ENCODE measurements at regions not wholly inside any gene's neighbourhood (a gene's known extent, or its start where the extent isn't known, plus 50 kb on each side); places are given as distances from the start of the nearest gene placed in this dataset.

- no peak for DNase-seq (ENCODE audit: low read depth, low spot score)
Observed at GRCh38 chr13:106241974-106242953, 293.2 kb downstream of the EFNB2 start.

GRCh38 chr13:106238690-106239089 lies 296.8 kb downstream of the EFNB2 start:
- no peak for DNase-seq (ENCODE audit: low read depth, low spot score)

DNA sequence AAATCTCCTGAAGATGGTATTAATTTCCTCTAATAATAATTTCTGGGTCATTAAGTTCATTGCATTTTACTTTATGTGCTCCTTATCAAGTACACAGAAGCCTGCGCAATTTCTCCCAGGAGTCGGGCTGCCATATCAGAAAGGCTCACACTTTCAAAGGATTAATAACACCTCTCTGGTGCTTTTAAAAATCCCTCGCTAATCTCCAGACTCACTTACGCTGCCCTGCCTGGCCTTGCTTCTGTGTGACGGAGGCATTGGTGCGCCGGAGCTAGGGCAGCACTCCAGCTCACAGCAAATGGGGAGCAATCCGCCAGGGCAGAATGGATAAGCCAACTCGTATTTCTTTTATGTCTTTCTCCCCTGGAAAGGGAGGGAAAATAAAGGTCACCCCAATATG lies 300.8 kb downstream of the EFNB2 start:
- no peak for DNase-seq (ENCODE audit: low read depth, low spot score)

DNA sequence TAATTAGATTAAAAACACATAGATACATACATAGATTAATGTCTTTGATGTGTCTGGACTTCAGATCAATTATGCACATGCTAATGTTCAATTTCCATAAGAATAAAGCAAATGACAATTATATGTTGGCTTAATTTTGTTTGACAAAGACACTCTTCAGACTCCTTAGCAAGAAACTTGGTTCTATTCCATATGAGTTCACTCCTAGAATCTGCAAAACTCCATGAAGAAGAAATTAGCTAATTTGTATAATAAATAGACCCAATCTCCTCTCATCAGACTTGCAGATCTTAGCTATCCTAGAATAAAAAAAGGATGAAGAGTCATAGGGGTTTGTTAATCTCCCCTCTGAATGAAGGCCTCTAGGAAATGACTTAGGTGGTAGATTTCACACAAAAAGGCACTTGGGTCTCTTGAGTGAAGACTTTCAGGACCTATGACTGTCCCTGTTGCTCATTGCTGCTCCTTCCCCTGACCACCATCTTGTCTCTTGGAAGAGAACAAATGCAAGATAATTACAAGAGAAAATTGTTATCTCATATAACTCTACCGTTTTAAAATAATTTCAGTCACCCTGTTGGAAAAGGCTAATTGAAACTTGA lies 302.2 kb downstream of the EFNB2 start:
- no peak for DNase-seq (ENCODE audit: low read depth, low spot score)

- no peak for DNase-seq (ENCODE audit: low read depth, low spot score)
Observed at GRCh38 chr13:106232681-106233080, 302.8 kb downstream of the EFNB2 start.

- no peak for DNase-seq (ENCODE audit: low read depth, low spot score)
Observed at GRCh38 chr13:106230450-106230849, 305.0 kb downstream of the EFNB2 start.

DNA sequence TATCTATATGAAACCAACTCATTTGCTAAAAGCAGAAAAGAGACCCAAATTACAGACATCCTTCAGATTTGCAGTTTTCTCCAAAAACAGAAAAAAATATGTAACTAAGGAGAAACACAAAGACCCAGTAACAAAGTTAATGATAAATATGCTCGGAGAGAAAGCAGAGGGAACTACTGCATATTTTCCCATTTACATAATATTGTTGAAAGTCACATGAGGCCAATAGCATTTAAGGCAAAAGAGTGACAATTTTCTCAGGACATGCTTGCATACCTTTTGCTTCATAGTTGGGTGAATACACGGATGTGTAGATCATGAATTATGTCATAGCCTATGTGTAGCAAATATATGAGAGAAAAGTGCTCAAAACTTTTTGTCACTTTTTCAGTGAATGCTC lies 310.3 kb downstream of the EFNB2 start:
- no peak for DNase-seq (ENCODE audit: low read depth, low spot score)

DNA sequence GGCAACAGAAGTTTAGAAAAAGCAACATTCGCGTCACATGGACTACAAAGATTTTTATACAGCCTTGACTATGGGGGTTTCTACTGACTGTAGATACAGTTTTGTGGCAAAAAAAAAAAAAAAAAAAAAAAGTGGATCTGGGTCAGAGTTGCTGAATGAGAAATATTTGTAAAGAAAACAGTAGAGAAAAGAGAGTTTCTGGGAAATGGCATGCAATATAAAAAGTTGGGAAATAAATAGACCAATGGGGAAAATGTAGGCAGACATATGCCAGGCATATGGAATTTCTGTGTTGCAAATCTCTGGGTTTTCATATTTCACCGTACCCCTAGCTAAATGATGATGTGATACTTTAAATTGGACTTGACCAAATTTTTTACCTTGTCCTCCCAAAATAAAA lies 315.3 kb downstream of the EFNB2 start:
- no peak for DNase-seq (ENCODE audit: low read depth, low spot score)

DNA sequence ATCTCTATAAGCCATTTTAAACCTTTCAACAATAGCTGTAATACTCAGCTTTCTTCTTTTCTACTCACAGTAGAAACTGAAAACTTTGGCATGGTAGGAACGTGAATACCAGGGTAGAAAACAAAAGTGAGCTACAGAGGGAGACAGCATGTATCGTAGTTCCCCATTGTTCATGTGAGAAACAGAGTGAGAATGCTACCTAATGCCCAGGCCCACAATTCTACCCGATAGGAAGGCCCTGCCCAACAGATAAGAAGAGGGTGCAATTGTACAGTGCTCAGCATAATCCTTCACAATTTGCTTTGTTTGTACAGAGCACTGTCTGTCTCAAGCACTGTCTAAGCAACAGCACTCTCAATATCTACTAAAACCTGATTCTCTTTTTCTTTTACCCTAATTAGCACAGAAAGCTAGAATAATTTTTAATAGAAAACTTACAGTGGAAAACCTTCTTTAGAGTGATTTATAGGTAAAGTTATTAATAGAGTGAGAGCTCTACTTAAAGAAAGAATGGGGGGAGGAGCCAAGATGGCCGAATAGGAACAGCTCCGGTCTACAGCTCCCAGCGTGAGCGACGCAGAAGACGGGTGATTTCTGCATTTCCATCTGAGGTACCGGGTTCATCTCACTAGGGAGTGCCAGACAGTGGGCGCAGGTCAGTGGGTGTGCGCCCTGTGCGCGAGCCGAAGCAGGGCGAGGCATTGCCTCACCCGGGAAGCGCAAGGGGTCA lies 322.3 kb downstream of the EFNB2 start:
- DNase-seq (ENCODE audit: low read depth, low spot score) = no peak

DNA sequence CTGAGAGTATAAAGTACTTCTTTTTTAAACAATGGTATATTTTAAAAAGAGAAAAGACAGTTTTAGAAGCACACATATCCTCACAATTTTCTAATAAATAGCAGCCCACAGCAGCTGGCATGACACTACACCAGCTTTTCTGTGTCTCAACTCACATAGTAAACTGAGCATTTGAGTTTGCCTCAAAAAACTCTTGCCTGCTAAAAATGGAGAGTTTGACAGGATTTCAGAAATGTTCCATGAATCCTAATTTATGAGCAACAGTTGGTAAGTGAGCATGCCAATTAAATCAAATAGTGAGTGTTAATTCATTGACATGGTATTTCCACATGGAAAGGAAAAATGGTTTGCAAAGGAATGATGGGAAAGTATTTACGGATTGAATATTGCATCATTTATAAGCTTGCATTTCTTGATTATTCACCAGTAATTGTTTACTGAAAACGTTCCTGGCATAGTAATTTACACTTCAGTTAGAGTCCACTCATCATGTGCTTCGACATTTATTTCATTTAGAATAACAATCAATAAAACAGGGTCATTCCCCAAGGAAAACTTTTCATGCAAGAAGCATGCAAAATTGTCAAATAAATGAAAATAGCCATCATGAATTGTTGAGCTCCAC lies 323.0 kb downstream of the EFNB2 start:
- no peak for DNase-seq (ENCODE audit: low read depth, low spot score)

DNA sequence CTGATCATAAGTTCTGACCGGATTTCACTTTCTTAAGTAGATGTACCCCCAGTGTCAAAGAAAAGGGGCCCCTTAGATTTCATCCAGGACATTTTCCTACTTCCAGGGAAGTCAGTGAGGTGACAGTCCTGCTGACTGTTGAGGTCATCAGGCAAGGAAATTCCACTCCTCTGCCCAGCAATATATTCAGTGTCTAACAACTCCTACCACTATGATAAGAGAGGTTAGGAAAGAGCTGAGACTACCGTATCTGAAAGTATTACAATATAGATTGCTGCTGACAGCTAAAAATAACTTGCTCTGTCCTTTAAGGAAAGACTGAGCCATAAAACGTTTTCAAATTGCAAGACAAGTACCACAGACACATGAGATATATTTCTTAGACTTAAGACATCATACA lies 325.1 kb downstream of the EFNB2 start:
- no peak for DNase-seq (ENCODE audit: low read depth, low spot score)

DNA sequence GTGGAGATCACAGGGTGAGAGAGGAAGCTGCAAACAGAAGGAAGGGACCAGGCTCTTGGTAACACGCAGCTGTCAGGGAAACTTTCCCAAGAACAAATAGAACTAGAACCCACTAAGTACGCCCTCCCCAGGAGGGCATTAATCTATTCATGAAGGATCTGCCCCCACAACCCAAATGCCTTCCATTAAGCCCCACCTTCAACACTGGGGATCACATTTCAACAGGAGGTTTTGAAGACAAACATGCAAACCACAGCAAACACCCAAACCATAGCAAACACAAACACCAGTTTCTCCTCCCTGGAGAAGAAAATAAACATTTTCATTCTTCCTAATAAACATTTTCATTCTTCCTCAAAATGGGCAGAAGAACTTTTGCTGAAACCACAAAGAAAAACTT lies 329.6 kb downstream of the EFNB2 start:
- no peak for DNase-seq (ENCODE audit: low read depth, low spot score)

GRCh38 chr13:106197496-106197895 lies 338.0 kb downstream of the EFNB2 start:
- DNase-seq (ENCODE audit: low read depth, low spot score) = no peak

DNA sequence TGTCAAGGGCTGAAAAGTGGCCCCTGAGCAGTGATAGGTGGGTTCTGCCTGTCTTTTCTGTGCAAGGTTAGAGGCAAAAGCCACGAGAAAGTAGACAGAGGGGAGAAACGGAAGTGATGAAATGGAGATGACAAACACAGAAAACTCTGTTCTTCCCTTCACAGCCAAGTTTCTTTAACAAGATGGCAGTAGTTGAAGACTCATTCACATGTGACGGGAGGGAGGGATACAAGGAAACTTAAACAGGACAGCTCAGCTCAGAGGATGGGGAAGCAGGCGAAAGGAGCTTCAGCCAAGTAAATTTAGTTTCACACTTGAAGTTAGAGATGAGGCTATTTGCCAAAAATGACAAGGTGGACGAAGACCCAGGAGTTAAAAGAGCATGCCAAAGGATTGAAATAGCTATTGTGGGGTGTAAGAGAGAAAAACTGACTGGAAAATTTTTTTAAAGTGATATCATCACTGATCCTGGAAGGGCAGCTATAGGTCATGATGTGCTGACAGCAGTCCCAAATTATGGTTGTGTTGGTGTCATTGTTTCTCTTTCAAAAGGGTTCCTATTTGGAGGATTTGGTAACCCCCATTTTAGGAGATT lies 347.9 kb downstream of the EFNB2 start:
- no peak for DNase-seq (ENCODE audit: low read depth, low spot score)

GRCh38 chr13:106187101-106187500 lies 348.4 kb downstream of the EFNB2 start:
- DNase-seq (ENCODE audit: low read depth, low spot score) = no peak

- no peak for DNase-seq (ENCODE audit: low read depth, low spot score)
Observed at GRCh38 chr13:106186366-106187030, 349.0 kb downstream of the EFNB2 start.

DNA sequence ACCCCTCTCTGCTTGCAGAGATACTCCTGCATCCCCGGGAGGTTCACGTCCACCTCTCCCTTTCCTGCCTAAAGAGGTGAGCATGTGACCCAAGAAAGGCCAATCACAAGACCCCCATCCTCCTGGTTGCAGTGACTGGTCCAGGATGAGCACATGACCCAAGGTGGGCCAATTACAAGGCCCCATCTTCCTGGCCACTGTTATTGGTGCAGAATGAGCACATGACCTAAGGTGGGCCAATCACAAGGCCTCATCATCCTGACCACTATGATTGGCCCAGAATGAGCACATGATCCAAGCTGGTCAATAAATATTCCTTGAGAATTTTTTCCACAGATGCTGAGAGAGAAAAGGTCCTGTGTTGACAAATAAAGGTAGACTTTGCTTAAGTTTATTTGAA lies 350.7 kb downstream of the EFNB2 start:
- no peak for DNase-seq (ENCODE audit: low read depth, low spot score)

GRCh38 chr13:106183410-106184065 lies 351.9 kb downstream of the EFNB2 start:
- no peak for DNase-seq (ENCODE audit: low read depth, low spot score)

DNA sequence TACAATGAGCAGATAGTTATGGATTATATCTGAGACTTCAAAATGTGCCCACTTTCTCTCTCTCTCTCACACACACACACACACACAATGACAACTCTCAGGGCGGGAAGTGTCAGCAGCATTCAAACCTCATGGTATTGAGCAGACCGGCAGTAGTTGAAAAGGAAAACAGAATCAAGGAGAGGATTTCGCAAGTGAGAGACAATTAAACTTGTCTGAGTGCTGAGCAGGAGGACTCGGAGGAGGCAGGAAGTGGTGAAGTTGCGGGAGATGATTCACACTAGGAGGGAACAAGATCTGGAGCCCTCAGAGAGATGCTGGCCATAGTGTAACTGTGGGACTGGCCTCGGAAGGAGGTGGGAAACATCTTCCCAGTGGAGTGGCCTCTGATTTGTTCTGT lies 353.1 kb downstream of the EFNB2 start:
- no peak for DNase-seq (ENCODE audit: low read depth, low spot score)

GRCh38 chr13:106178816-106179215 lies 356.6 kb downstream of the EFNB2 start:
- no peak for DNase-seq (ENCODE audit: low read depth, low spot score)

DNA sequence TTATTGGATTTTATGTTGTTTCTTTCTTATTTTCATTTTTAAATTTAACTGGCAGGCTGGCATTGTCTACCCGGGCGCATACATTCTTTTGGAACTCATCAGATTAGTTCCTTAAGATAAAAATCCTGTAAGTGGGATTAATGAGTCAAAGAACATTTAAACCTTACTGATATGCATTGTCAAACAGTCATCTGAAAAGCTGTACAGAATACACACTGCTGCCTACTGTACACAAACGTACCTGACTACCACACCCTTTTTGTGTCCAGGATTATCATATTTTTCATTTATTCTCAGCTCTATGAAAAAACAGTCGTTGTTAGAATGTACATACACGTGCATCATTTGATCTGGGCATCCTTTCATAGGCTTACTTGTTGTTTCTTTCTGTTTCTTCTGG lies 358.3 kb downstream of the EFNB2 start:
- no peak for DNase-seq (ENCODE audit: low read depth, low spot score)
